Occipital lobe (tissue), 1 donor: ENCODE measurements at regions not wholly inside any gene's neighbourhood (a gene's known extent, or its start where the extent isn't known, plus 50 kb on each side); places are given as distances from the start of the nearest gene placed in this dataset.
A peak's percentile ranks its signal among the peaks of the same experiment; 100 is the strongest.
"Not testable (repeated sequence)": the region's sequence is repeated elsewhere in the genome, so short reads cannot be mapped to it uniquely, and the experiment has no call there.

Experiments
- DNase-seq: peaks from one replicate; lab custom pipeline; 2025; lab: John Stamatoyannopoulos, UW

GRCh38 chr11:92122561-92122960 is 102.1 kb upstream of the FAT3 start:
- DNase-seq: no peak

GRCh38 chr11:92111287-92111686 is 113.3 kb upstream of the FAT3 start:
- DNase-seq: no peak

- DNase-seq: no peak
Observed at GRCh38 chr11:92109466-92109865, 115.2 kb upstream of the FAT3 start.

GRCh38 chr11:92107331-92107730 is 117.3 kb upstream of the FAT3 start:
- no peak for DNase-seq

- DNase-seq: no peak
Observed at GRCh38 chr11:92104349-92104748, 120.3 kb upstream of the FAT3 start.

GRCh38 chr11:92101920-92102319 is 122.7 kb upstream of the FAT3 start:
- DNase-seq: no peak

- no peak for DNase-seq
Observed at GRCh38 chr11:92099183-92099582, 125.4 kb upstream of the FAT3 start.

- no peak for DNase-seq
Observed at GRCh38 chr11:92098172-92098571, 126.4 kb upstream of the FAT3 start.

GRCh38 chr11:92087725-92088537 is 136.7 kb upstream of the FAT3 start:
- DNase-seq: peak; percentile 2

GRCh38 chr11:92083123-92083522 is 141.5 kb upstream of the FAT3 start:
- DNase-seq: no peak

GRCh38 chr11:92082652-92083051 is 142.0 kb upstream of the FAT3 start:
- no peak for DNase-seq

- DNase-seq: not testable (repeated sequence)
Observed at GRCh38 chr11:92074498-92074897, 150.1 kb upstream of the FAT3 start.

- no peak for DNase-seq
Observed at GRCh38 chr11:92071660-92072059, 153.0 kb upstream of the FAT3 start.

- DNase-seq: no peak
Observed at GRCh38 chr11:92070026-92070889, 154.4 kb upstream of the FAT3 start.

GRCh38 chr11:92067016-92067415 is 157.6 kb upstream of the FAT3 start:
- no peak for DNase-seq

- no peak for DNase-seq
Observed at GRCh38 chr11:92061456-92062062, 163.1 kb upstream of the FAT3 start.

- no peak for DNase-seq
Observed at GRCh38 chr11:92057849-92058442, 166.7 kb upstream of the FAT3 start.

- no peak for DNase-seq
Observed at GRCh38 chr11:92053216-92053615, 171.4 kb upstream of the FAT3 start.

- no peak for DNase-seq
Observed at GRCh38 chr11:92050305-92050704, 174.3 kb upstream of the FAT3 start.

GRCh38 chr11:92048415-92048814 is 176.2 kb upstream of the FAT3 start:
- no peak for DNase-seq

- DNase-seq: no peak
Observed at GRCh38 chr11:92046103-92046502, 178.5 kb upstream of the FAT3 start.

GRCh38 chr11:92045301-92045700 is 179.3 kb upstream of the FAT3 start:
- DNase-seq: no peak
